B cell (primary cell): ENCODE measurements at regions not wholly inside any gene's neighbourhood (a gene's known extent, or its start where the extent isn't known, plus 50 kb on each side); places are given as distances from the start of the nearest gene placed in this dataset.

Source experiments
- CTCF ChIP-seq: fragments of 200-600 bp; IDR thresholded peaks from one replicate; pipeline ENCODE4 v1.8.0; 2022; ENCODE audit warnings: antibody characterized with exemption, mild to moderate bottlenecking
- EZH2 ChIP-seq: IDR thresholded peaks from 2 replicates; pipeline ENCODE4 v1.6.1; 2012; ENCODE audit warnings: borderline replicate concordance, low read depth, mild to moderate bottlenecking, moderate library complexity, low read length; ENCODE audit not compliant: insufficient read depth, poor library complexity, severe bottlenecking

DNA sequence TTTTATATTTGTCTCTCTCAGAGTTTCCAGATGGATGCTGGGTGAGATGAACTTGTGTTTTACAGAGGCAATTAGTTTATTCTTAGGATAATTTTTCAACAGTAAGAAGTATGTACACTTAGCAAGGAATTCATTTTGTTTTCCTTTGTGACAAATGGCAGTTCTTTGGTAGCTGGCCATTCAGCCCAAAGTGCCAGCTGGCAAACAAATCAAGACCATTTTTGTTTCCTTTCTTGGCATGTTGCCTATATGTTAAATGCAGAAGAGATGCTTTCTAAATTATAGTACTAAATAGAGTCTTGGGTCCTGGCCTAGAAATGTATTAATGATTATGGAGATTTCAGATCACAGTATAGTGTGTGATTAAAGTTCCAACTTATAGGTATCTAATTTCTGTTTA, 337.1 kb downstream of the CNTNAP4 start:
- TF ChIP-seq CTCF (no peak), EZH2 (no peak)
